HEK293T (cell line): ENCODE measurements at regions not wholly inside any gene's neighbourhood (a gene's known extent, or its start where the extent isn't known, plus 50 kb on each side); places are given as distances from the start of the nearest gene placed in this dataset.

Experiments used
- ARNT ChIP-seq: fragments of 450-650 bp; IDR thresholded peaks from 2 replicates; pipeline ENCODE4 v1.6.1; 2017; ENCODE audit warnings: mild to moderate bottlenecking
- FOXM1 ChIP-seq: fragments of 450-650 bp; IDR thresholded peaks from 2 replicates; pipeline ENCODE4 v1.6.1; 2017; ENCODE audit warnings: mild to moderate bottlenecking, borderline replicate concordance
- LEF1 ChIP-seq: fragments of 450-650 bp; IDR thresholded peaks from 2 replicates; pipeline ENCODE4 v1.6.1; 2017; ENCODE audit warnings: mild to moderate bottlenecking, borderline replicate concordance
- TARDBP ChIP-seq: fragments of 450-650 bp; IDR thresholded peaks from 2 replicates; pipeline ENCODE4 v1.6.1; 2016

DNA sequence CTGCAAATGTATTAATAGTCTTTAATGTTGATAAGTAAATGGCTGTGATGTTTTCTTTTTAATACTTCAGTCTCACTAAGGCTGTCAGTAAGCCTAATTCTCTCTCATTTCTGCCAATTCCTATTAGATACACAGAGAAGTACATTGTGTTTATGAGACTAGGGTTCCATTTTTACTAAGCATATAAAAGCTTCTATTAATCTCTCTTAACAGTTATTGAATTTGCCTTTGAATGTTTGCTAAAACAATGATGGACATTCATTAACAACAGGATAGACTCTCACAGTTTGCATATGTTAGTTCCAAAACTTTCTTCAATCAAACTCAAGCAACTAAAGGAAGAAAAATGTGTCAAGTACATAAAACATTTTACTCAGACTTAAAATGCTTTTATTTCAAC, 659.3 kb downstream of the TLE1 start:
- TF ChIP-seq TARDBP (no peak), LEF1 (no peak), FOXM1 (no peak), ARNT (no peak)
